Body of pancreas (tissue), 4 donors: ENCODE measurements at regions not wholly inside any gene's neighbourhood (a gene's known extent, or its start where the extent isn't known, plus 50 kb on each side); places are given as distances from the start of the nearest gene placed in this dataset.
"Not testable (repeated sequence)": the region's sequence is repeated elsewhere in the genome, so short reads cannot be mapped to it uniquely, and the experiment has no call there.

Experiments used
- ATAC-seq: fragments of 150-250 bp; one replicate; pipeline ENCODE4 v1.9.1; 2016
- DNase-seq, 4 donors: peaks; one replicate each; pipeline ENCODE4 v3.0.0-alpha.2; 2019
- H3K27ac ChIP-seq, 4 donors: fragments of 200-600 bp; sonication (generic); 1 replicate in 3 of 4; 2 replicates in 1 of 4; pipeline versions ENCODE4 v1.5.1 to v1.6.1; 2016 to 2019; ENCODE audit warnings: mild to moderate bottlenecking in 1 of 4, mixed read lengths in 1 of 4, moderate library complexity in 1 of 4
- H3K27me3 ChIP-seq, 2 donors: fragments of 200-600 bp; sonication (generic); one replicate each; pipeline ENCODE4 v1.6.0; 2016; ENCODE audit warnings: mild to moderate bottlenecking in 1 of 2
- H3K36me3 ChIP-seq, 2 donors: fragments of 200-600 bp; sonication (generic); replicated peaks in 1 of 2; 2 replicates each; pipeline ENCODE4 v1.5.1; 2016; ENCODE audit warnings: low read depth in 2 of 2; ENCODE audit not compliant: insufficient read depth in 1 of 2
- H3K4me1 ChIP-seq: fragments of 200-600 bp; sonication (generic); one replicate; pipeline ENCODE4 v1.6.0; 2016
- H3K4me3 ChIP-seq, 2 donors: fragments of 200-600 bp; sonication (generic); 1 replicate in 1 of 2; 2 replicates in 1 of 2; pipeline ENCODE4 v1.5.1; 2016 to 2019
- H3K9me3 ChIP-seq, 3 donors: fragments of 200-600 bp; sonication (generic); 1 replicate in 2 of 3; 2 replicates in 1 of 3; pipeline ENCODE4 v1.5.1; 2016
- CTCF ChIP-seq, 7 experiments: fragments of 450-650 bp in 4 of 7; fragments of 200-600 bp in 3 of 7; sonication (generic) in 3 of 7; IDR thresholded peaks; one replicate each; pipeline ENCODE4 v1.5.1; 2016 to 2019; ENCODE audit warnings: antibody characterized with exemption in 7 of 7
- POLR2A ChIP-seq, 3 donors: fragments of 450-650 bp; IDR thresholded peaks; one replicate each; pipeline ENCODE4 v1.6.1; 2016; ENCODE audit warnings: antibody characterized with exemption in 3 of 3, mild to moderate bottlenecking in 2 of 3
- WGBS, 2 donors: methylation state at CpG; one replicate each; pipeline ENCODE4 v1.1.5; 2017; 5-methylcytosine and 5-hydroxymethylcytosine counted together
- intact Hi-C: fragments of 100-400 bp; cut with DNase I; formaldehyde crosslinking; loops from one replicate; pipeline ENCODE4 v1.15.1; 2023

GRCh38 chr10:8412541-8412940 is 358.1 kb downstream of the GATA3 start:
- H3K27me3 ChIP-seq = no peaks in the 10 kb centered on the region
- TF ChIP-seq POLR2A (IDR thresholded peaks at IDR 0.05) = no peak
- no peak for TF ChIP-seq CTCF (IDR thresholded peaks at IDR 0.05)
- no peaks in the 10 kb centered on the region for H3K9me3 ChIP-seq
- H3K4me1 ChIP-seq = no peaks in the 10 kb centered on the region
- intact Hi-C loops = no loop called here
- H3K4me3 ChIP-seq = no peak overlapping the region
- H3K27ac ChIP-seq = no peak overlapping the region
- no peak for ATAC-seq
- H3K36me3 ChIP-seq = no peaks in the 10 kb centered on the region
- WGBS, 2 donors = 45 to 54% methylated on average over 6 of the region's 6 CpGs
- DNase-seq = no peak

- ATAC-seq, H3K9me3 ChIP-seq, H3K4me1 ChIP-seq, H3K4me3 ChIP-seq, H3K27me3 ChIP-seq, H3K36me3 ChIP-seq, intact Hi-C loops, H3K27ac ChIP-seq, DNase-seq: not testable (repeated sequence)
- WGBS, 2 donors = 53 to 67% methylated on average over 2 of the region's 2 CpGs
These were observed 360.5 kb downstream of the GATA3 start for GRCh38 chr10:8415029-8415428.

- TF ChIP-seq CTCF (IDR thresholded peaks at IDR 0.05) (no peak), POLR2A (IDR thresholded peaks at IDR 0.05) (no peak)
- intact Hi-C loops = no loop called here
- ATAC-seq = no peak
- WGBS, 2 donors = 12 to 14% methylated on average over 8 of the region's 8 CpGs
- no peak overlapping the region for H3K27ac ChIP-seq
- H3K9me3 ChIP-seq = no peaks in the 10 kb centered on the region
- no peaks in the 10 kb centered on the region for H3K4me1 ChIP-seq
- H3K4me3 ChIP-seq = no peak overlapping the region
- H3K27me3 ChIP-seq = no peaks in the 10 kb centered on the region
- H3K36me3 ChIP-seq = no peaks in the 10 kb centered on the region
- DNase-seq = no peak
These were observed 361.8 kb downstream of the GATA3 start for GRCh38 chr10:8416192-8416701.

- 46 to 70% methylated on average over 3 of the region's 3 CpGs for WGBS, 2 donors
- TF ChIP-seq CTCF (IDR thresholded peaks at IDR 0.05) (no peak), POLR2A (IDR thresholded peaks at IDR 0.05) (no peak)
- Histone ChIP-seq H3K9me3 (no peaks in the 10 kb centered on the region), H3K36me3 (no peaks in the 10 kb centered on the region), H3K27ac (no peak overlapping the region), H3K4me1 (no peaks in the 10 kb centered on the region), H3K27me3 (no peaks in the 10 kb centered on the region), H3K4me3 (no peak overlapping the region)
- DNase-seq (no peak), ATAC-seq (no peak)
- intact Hi-C loops = no loop called here
These were observed 362.3 kb downstream of the GATA3 start for GRCh38 chr10:8416760-8417159.

GRCh38 chr10:8417631-8418030 is 363.1 kb downstream of the GATA3 start:
- TF ChIP-seq POLR2A (IDR thresholded peaks at IDR 0.05) (no peak), CTCF (IDR thresholded peaks at IDR 0.05) (no peak)
- 55 to 67% methylated on average over 1 of the region's 1 CpG for WGBS, 2 donors
- no peaks in the 10 kb centered on the region for H3K36me3 ChIP-seq

More at GRCh38 chr10:8417631-8418030, 363.1 kb downstream of the GATA3 start:
- H3K27ac ChIP-seq = no peak overlapping the region
- H3K9me3 ChIP-seq = no peaks in the 10 kb centered on the region
- no peaks in the 10 kb centered on the region for H3K4me1 ChIP-seq
- ATAC-seq (no peak), DNase-seq (no peak)
- H3K4me3 ChIP-seq = no peak overlapping the region
- intact Hi-C loops = no loop called here
- no peaks in the 10 kb centered on the region for H3K27me3 ChIP-seq
